Dermis microvascular lymphatic vessel endothelial cell (primary cell): ENCODE measurements at regions not wholly inside any gene's neighbourhood (a gene's known extent, or its start where the extent isn't known, plus 50 kb on each side); places are given as distances from the start of the nearest gene placed in this dataset.

Experiments used
- DNase-seq, 2 donors: peaks; one replicate each; pipeline versions ENCODE4 v3.0.0 to v3.0.0-alpha.2; 2010; ENCODE audit warnings: low read depth in 2 of 2

- DNase-seq: no peak
Measured at GRCh38 chr15:36251450-36251849, 328.0 kb upstream of the CDIN1 start.

DNA sequence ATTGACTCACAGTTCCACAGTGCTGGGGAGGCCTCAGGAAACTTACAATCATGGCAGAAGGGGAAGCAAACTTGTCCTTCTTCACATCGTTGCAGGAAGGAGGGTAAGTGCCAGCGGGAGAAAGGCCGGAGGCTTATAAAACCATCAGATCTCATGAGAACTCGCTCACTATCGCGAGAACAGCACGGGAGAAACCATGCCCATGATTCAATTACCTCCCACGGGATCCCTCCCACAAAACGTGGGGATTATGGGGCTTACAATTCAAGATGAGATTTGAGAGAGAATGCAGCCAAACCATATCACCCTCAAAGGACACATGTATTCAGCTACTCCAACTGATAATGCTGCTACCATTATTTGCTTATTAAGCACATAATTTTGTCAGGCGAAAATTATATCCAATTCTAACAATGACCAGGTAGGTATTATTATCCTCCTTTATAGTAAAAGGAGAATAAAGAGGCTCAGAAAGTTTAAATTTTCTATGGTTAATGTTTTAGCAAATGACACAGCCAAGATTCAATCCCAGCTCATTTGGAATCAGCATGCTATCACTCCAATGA is 327.2 kb upstream of the CDIN1 start:
- no peak for DNase-seq

DNA sequence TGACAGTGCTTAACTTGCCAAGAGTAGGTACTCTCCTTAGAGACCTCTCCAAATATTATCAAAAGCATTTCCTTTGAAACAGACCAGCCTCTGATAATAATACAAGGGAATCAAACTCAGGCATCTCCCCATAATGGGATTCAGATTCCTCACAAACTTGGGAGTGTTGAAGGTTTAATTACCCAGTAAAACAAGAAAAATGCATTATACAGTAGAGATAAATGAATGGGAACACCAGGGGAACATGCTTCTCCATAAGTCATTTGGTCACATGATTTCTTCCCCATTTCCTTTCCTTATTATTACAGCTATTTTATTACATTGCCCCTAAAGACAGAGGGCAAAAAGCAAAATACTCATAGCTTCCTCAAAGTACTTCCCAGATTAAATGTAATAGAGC is 325.0 kb upstream of the CDIN1 start:
- DNase-seq: peak in 1 of 2 donors; percentile 67

- no peak for DNase-seq
Measured at GRCh38 chr15:36256404-36256807, 323.0 kb upstream of the CDIN1 start.

- peak in 1 of 2 donors; percentile 25 for DNase-seq
Measured at GRCh38 chr15:36263666-36264065, 315.8 kb upstream of the CDIN1 start.

- DNase-seq: no peak
Measured at GRCh38 chr15:36265422-36265821, 314.0 kb upstream of the CDIN1 start.

GRCh38 chr15:36271048-36271447 is 308.4 kb upstream of the CDIN1 start:
- DNase-seq: no peak

GRCh38 chr15:36275656-36276055 is 303.8 kb upstream of the CDIN1 start:
- no peak for DNase-seq

DNA sequence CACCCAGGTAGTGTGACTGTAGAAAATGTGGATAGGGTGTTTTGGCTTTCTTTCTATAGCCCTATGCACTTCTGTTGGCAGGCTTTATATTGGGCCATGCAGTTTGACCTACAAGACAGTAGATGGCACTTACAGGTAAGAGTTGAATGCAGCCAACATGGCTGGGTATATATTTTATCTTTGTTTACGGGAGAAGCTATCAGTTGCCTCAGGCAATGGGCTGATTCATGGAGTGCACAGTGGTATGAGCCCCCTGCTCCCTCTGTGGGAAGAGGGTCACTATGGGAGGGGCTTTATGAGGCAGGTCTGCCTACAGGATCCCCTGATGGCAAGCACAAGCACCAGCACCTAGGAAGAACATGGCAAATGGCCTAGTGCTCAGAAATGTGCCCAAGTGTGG is 301.2 kb upstream of the CDIN1 start:
- DNase-seq: peak in 1 of 2 donors; percentile 12

- no peak for DNase-seq
Measured at GRCh38 chr15:36282821-36283220, 296.6 kb upstream of the CDIN1 start.

- no peak for DNase-seq
Measured at GRCh38 chr15:36284911-36285310, 294.5 kb upstream of the CDIN1 start.

GRCh38 chr15:36291501-36291900 is 287.9 kb upstream of the CDIN1 start:
- DNase-seq: no peak

- peak in 1 of 2 donors; percentile 11 for DNase-seq
Measured at GRCh38 chr15:36294359-36294758, 285.1 kb upstream of the CDIN1 start.

DNA sequence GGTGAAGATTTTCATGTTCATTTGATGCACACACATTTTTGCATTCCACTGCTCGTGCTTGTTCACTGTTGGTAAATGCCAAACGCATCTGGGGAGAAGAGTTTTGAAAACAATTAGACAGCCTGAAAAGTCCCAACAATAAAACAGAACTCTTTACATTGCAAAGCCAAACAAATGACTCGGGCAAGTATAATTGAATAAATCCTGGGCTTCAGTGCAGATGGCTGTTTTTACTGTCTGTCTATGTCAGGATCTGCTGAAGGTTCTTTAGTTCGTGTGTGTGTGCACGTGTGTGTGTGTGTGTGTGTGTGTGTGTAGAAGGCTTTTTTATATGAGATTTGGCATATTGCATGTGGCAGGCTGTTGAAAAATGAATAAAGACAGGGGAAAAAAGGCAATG is 277.5 kb upstream of the CDIN1 start:
- no peak for DNase-seq

- peak in 1 of 2 donors; percentile 11 for DNase-seq
Measured at GRCh38 chr15:36313021-36313420, 266.4 kb upstream of the CDIN1 start.

- DNase-seq: no peak
Measured at GRCh38 chr15:36313736-36314280, 265.6 kb upstream of the CDIN1 start.

- no peak for DNase-seq
Measured at GRCh38 chr15:36315649-36316048, 263.8 kb upstream of the CDIN1 start.

DNA sequence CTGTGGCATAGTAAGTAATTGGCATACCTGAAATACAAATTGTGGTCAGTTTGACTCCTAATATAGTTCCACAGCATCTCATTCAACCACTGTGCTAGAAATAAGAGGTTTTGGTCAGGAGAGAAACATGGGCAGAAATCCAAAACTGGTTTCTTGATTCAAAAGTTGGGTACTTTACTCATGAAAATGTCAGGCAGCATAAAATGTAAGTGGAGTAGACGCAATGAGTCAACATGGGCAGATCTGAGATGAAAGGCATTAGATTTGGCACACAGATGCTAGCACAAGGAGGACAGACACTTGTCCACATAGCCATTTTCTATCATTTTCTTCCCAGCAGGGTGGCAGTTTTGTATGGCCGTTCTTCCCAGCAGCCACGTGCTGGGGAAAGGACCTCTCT is 255.8 kb upstream of the CDIN1 start:
- no peak for DNase-seq

GRCh38 chr15:36325206-36325605 is 254.2 kb upstream of the CDIN1 start:
- DNase-seq: no peak

- DNase-seq: no peak
Measured at GRCh38 chr15:36329592-36329991, 249.8 kb upstream of the CDIN1 start.

DNA sequence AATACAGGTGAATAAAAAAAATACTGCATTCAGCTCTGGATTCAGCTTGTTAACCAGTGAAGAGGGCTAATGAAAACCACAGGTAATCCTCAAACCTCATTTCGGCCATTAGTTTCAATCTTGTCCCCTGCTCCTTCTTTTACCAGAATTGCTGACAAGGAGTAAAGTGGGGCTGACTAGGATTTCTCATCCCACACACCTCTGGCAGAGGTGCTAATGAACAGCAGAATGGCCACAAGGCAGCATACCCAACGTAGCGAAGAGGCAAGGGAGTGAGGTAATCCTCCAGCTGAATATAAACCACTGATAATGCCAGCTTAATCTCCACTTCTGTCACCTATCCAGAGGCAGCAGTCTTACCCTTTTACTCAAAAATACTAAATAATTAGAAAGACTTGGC is 248.8 kb upstream of the CDIN1 start:
- no peak for DNase-seq

DNA sequence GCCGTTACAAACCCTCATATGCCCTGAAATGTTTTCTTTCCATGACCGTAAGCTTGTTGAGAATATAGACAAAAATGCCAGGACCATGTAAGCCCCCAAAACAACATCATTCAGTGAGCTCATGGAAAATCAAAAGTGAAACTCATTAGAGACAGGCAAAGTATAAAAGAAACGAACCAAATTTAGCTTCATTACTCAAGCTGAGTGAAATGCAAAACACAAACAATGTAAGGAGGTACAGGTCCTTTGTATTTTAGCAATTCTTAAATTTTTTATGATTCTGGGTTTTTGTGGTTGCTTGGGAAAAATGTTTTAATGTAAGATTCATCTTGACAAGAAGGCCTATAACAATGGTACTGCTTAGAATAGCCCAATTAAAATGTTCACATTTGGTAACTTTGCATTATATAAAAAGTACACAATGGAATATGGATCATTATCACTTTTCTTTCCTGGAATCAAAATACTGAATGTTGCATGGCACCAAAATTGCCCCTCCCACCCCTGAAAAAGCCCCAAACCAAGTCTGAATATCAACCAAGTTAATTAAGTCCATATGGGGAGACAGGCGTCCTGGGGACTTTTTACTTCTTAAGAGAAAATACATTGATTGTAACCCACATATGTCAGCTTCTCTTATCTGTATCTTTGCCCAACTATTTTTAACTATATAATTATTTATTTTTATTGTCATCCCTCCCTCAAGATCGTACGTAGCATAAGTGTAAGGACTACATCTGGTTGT is 247.7 kb upstream of the CDIN1 start:
- DNase-seq: no peak

GRCh38 chr15:36332301-36332700 is 247.1 kb upstream of the CDIN1 start:
- no peak for DNase-seq
